PC-3 (cell line): ENCODE measurements at regions not wholly inside any gene's neighbourhood (a gene's known extent, or its start where the extent isn't known, plus 50 kb on each side); places are given as distances from the start of the nearest gene placed in this dataset.

Source experiments
- CTCF ChIP-seq: fragments of 300-600 bp; sonication (generic); conservative IDR thresholded peaks from 2 replicates; pipeline ENCODE4 v1.5.1; 2017; ENCODE audit warnings: antibody characterized with exemption, low read depth, mild to moderate bottlenecking, low read length
- EZH2 ChIP-seq: fragments of 300-600 bp; sonication (generic); IDR thresholded peaks from one replicate; pipeline ENCODE4 v1.6.1; 2017; ENCODE audit warnings: antibody characterized with exemption, mild to moderate bottlenecking, low read length; ENCODE audit not compliant: unreplicated experiment

DNA sequence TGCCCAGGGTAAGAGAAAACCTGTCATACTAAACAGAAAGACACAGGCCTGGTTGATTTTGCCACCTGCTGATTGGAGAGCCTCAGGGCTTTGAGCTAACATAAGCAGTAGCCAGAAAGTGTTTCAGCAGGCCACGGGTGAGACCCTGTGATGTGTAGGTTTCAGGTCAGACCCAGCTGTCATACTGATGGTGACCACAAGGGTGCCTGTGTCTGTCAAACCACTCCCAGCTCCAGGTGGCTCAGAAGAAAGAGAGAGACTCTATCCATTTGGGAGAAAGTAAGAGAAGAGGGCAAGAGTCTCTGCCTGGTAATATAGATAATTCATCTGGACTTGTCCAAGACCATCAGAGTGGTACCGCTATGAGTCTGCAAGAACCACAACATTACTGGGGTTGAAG is 72.8 kb upstream of the NLRP2B start:
- TF ChIP-seq CTCF (0 out of 2 replicates have a peak, but pooled peaks have one; percentile 18), EZH2 (no peak)
